Epithelial cell of esophagus (primary cell): ENCODE measurements at regions not wholly inside any gene's neighbourhood (a gene's known extent, or its start where the extent isn't known, plus 50 kb on each side); places are given as distances from the start of the nearest gene placed in this dataset.

Experiments used
- DNase-seq: peaks from one replicate; pipeline ENCODE4 v3.0.0; 2010; ENCODE audit warnings: low read depth
- H3K4me3 ChIP-seq: 2 replicates; pipeline ENCODE4 v1.5.1; 2011; ENCODE audit warnings: mild to moderate bottlenecking, low read length, control low read depth
- TF ChIP-seq, protein P1 (sequence below): IDR thresholded peaks from 2 replicates; pipeline ENCODE4 v1.5.1; 2011; ENCODE audit warnings: low read depth, mild to moderate bottlenecking, low read length, control low read depth, inconsistent platforms; ENCODE audit not compliant: insufficient read depth; ENCODE audit errors: missing control alignments

DNA sequence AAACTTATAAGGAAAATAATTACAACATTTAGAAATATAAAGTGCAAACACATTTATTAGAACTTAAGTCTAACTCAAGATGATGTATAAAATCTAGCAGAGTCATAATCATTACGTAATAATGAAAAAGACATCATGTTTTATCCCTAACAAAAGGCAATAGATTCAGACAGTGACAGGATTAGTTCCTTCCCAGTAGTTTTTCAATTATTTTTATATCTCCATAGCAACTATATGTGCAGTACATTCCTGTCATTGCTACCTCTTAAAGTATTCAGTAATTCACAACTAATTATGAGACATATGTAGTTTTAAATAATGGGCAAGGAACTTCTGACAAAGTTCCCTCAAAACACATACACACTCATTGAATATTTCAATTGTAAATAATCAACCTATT lies 687.9 kb downstream of the CCDC85A start:
- TF ChIP-seq, protein P1, sequence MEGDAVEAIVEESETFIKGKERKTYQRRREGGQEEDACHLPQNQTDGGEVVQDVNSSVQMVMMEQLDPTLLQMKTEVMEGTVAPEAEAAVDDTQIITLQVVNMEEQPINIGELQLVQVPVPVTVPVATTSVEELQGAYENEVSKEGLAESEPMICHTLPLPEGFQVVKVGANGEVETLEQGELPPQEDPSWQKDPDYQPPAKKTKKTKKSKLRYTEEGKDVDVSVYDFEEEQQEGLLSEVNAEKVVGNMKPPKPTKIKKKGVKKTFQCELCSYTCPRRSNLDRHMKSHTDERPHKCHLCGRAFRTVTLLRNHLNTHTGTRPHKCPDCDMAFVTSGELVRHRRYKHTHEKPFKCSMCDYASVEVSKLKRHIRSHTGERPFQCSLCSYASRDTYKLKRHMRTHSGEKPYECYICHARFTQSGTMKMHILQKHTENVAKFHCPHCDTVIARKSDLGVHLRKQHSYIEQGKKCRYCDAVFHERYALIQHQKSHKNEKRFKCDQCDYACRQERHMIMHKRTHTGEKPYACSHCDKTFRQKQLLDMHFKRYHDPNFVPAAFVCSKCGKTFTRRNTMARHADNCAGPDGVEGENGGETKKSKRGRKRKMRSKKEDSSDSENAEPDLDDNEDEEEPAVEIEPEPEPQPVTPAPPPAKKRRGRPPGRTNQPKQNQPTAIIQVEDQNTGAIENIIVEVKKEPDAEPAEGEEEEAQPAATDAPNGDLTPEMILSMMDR: no peak
- H3K4me3 ChIP-seq: no peak overlapping the region
- no peak for DNase-seq

DNA sequence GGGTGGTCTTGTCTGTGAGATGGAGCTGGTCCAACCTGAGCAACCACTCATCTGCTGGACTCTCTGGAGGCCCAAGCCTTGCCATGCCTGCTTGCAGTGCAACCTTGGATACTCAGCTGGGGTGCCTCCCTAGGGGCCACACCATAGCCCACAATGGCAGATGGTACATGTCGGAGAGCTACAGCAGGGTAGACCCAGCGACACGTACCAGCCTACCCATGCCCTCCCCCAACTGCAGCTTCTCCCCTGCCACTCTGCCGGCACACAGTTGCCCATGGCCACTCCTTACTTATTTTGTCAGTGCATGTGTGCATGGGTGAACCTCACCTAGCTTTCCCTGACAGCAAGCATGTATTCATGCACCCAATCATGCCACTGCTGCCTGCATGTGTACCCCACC lies 690.9 kb downstream of the CCDC85A start:
- TF ChIP-seq, protein P1: no peak
- H3K4me3 ChIP-seq: no peak overlapping the region
- DNase-seq: no peak

DNA sequence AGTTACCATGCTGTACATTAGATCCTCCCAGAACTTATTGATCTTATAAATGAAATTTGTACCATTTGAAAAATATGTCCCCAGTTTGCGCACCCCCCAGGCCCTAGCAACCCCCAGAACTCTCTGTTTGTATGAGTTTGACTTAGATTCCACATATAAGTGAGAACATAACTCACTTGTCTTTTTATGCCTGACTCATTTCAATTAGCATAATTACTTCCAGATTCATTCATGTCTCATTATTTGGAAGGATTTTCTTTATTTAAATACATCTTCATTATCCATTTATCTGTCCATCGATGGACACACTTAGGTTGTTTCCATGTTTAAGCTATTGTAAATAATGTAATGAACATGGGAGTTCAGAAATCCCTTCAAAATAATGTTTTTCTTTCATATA lies 705.9 kb downstream of the CCDC85A start:
- TF ChIP-seq, protein P1: no peak
- H3K4me3 ChIP-seq: no peak overlapping the region
- no peak for DNase-seq

DNA sequence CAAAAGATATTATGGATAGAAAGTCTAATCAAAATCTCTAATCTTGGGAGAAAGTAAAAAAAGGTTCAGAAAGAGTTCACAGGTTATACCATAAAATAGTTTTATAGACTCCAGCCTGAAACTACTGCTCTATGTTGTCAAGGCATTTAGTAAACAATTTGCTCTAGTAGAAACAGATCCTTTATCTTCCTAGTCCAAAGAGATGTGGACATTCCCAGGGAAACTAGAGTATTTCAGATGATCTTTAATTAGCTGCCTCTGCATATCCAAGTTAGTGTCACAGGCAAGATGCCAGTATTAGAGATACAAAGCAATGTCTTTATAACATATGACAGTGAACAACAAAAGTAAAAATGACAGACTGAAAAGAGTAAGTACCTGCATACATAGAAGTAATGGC lies 708.6 kb downstream of the CCDC85A start:
- DNase-seq: no peak
- TF ChIP-seq, protein P1: no peak
- no peak overlapping the region for H3K4me3 ChIP-seq

DNA sequence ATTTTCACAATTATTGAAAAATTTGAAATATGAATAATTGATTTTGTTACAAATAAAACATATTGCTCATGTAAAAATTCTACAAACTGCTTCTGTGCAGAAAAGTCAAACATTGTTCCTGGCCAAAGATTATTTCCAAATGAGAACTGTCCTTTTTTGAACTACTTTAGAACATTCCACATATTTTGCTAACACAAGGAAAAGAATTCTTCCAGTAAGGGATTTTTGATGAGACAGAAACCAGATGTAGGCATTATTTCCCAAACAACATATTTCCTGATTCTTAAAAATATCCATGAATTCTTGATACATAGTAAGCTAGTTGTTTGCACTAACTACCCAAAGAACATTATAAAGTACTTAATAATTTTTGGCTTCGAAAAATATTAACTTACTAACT lies 715.2 kb downstream of the CCDC85A start:
- TF ChIP-seq, protein P1: no peak
- DNase-seq: no peak
- no peak overlapping the region for H3K4me3 ChIP-seq

DNA sequence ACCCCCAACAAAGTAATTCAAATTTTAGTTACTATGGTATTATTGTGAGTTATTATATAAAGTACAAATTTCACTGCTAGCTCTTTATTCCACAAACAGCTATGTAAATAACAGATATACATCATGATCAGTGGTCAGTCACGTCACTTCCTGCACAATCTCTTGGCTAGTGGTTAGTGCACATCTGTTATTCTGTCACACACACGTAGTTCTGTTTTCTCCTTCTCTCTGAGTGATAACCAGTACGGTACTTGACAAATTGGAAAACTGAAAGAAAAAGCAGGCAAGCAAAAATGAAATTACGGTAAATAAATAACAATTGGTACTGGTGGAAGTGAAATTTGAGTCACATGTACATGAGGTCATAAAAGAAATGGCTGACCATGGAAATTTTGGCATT lies 728.7 kb downstream of the CCDC85A start:
- no peak for DNase-seq
- TF ChIP-seq, protein P1: no peak
- no peak overlapping the region for H3K4me3 ChIP-seq

DNA sequence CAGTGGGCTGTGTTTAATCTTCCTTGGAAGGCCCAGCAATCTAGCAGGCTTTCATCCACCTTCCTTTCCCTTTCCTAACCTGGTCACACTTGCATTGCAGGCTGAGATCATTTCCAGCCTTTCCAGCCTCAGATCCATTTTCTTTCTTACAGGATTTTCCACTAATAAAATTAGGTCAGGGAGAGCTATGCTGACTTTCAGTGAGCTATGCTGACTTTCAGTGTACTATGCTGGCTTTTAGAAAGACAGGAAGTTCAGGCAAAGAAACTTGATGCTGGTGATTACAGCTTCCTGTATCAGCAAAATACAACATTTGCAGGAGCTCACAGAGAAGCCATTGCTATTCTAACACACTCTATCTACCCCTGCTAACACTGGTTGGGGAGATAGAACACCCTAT lies 735.0 kb downstream of the CCDC85A start:
- H3K4me3 ChIP-seq: no peak overlapping the region
- TF ChIP-seq, protein P1: no peak
- no peak for DNase-seq
